HG02798 (cell line): ENCODE measurements at regions not wholly inside any gene's neighbourhood (a gene's known extent, or its start where the extent isn't known, plus 50 kb on each side); places are given as distances from the start of the nearest gene placed in this dataset.
A peak's percentile ranks its signal among the peaks of the same experiment; 100 is the strongest.

Source experiments
- ATAC-seq: cut with Tn5 transposase; IDR thresholded peaks from one replicate; pipeline ENCODE4 v1.9.1; 2021; ENCODE audit warnings: mild to moderate bottlenecking; ENCODE audit not compliant: unreplicated experiment, poor library complexity

DNA sequence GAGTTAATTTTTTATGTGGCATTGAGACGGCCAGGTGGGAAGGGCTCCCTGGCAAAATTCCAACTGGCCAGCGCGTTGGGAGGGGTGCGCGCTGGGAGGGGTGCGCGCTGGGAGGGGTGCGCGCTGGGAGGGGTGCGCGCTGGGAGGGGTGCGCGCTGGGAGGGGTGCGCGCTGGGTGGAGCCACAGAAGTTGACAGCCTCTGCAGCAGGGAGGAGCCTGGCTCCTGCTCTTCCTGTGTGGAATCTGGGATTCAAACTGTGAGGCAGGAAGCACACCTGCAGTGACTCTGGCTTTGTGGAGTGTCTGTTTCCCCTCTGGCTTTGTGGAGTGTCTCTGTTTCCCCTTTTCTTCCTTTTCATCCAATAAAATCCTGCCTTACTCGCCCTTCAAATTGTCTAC lies 147.9 kb upstream of the CBLN2 start:
- no peak for ATAC-seq

DNA sequence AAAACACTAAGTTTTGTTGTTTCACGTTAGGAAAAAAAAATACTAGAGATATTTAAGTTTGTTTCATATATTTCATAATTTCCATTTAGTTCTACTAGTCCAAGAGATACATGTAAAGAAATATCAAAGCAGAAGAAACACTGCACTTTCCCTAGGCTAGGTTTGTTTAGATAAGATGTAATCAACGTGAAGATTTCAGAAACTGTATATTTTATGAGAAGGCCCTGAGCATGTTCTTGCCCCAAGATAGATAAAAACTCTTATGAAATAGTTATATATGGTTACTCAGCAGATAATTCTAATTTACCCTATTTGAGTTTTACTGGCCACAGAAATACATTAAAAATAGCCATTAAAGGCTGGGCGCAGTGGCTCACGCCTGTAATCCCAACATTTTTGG lies 143.6 kb upstream of the CBLN2 start:
- no peak for ATAC-seq

DNA sequence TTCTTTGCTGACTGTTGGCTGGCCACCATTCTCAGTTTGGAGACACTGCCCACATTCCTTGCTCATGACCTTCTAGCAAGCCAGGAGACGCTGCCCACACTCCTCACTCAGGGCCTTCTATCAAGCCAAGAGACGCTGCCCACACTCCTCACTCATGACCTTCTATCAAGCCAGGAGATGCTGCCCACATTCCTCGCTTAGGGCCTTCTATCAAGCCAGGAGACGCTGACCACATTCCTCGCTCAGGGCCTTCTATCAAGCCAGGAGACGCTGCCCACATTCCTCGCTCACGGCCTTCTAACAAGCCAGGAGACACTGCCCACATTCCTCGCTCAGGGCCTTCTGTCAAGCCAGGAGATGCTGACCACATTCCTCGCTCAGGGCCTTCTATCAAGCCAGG lies 131.3 kb upstream of the CBLN2 start:
- ATAC-seq, result no peak

DNA sequence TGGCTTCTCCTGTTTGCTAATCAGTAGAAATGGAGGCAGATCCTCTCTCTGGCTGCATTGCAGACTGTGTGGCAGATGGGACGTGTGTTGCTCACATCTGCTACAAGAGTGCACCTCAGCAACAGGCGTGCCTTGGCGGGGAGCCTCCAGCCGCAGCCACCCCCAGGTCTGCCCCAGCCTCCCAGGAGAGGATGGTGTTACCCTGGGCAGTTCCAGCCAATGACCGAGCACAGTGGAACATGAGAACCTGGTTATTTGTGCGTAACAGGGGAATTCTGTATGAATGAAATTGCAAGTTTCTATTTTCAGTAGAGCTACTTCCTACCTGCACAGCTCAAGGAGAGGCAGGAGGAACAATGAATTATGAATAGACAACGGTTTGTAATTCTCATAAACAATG lies 130.6 kb upstream of the CBLN2 start:
- peak; percentile 93 for ATAC-seq

DNA sequence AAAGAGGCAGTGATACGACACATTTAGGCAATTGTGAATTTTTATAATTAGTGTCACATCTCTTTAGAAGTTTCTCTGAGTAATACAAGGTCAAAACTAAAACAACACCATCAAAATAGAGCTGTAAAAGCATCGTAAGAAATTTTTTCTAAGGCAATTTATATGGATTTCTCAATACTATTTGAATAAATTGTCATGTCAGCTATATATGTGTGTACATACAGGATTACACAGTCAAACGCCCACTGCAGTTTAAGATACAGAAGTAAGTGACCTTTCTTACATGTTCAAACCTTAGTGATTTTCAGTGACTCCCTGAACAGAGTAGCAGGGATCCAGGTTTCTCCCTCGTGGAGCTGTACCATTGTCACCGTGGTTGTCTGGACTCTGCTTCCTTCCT lies 129.1 kb upstream of the CBLN2 start:
- no peak for ATAC-seq

DNA sequence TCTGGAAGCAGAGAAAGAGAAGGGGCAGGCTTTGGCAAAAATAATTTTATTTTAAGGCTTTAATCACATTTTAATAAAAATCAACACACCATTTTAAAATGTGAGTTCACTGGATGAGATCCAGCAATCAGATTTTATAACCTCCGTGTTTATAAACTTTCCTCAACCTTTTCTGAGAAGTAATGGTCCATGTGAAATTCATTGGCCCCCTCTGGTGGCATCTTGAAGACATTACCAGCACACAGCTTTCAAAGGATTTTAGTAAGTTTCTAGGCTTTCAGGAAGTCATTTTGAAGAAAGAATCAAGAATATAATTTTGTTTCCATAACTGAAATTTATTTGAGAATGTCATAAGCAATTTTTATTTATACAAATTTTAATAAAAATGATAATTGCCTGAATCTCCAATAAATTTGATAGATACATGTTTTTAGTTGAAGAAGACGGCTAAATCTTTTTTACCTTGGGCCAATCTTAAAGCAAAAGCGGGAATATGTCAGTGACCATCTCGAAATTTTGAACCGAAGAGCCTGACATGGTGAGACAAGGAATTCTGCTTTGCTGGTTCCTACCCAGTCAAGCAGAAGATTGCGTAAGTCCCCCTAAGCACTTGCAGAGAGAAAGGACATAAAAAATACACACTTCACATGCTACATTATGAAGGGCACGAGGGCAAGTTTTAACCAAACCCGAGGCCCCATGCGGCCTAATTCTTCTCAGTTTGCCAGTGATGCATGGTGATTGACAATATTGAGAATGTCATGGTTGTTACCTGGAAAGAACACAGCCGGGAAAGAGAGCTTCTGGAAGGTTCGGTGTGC lies 128.4 kb upstream of the CBLN2 start:
- peak; percentile 41 for ATAC-seq

DNA sequence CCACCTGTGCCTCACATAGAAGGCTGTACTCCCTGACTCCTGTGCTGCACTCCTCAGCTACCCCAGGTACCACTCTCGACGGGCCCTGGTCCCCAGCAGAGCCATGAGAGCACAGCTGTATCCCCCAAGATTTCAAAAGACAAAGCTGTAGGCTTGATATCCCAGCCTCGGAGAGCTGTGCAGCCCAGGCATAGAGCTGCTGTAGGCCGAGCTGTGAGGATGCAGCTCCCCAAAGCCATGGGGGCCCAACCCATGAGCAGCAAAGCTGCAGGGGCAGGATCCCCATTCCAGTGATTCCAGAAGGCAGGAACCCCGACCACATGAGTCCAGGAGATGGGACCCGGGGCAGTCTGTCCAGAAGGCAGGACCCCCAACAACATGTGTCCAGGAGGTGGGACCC lies 123.8 kb upstream of the CBLN2 start:
- no peak for ATAC-seq

DNA sequence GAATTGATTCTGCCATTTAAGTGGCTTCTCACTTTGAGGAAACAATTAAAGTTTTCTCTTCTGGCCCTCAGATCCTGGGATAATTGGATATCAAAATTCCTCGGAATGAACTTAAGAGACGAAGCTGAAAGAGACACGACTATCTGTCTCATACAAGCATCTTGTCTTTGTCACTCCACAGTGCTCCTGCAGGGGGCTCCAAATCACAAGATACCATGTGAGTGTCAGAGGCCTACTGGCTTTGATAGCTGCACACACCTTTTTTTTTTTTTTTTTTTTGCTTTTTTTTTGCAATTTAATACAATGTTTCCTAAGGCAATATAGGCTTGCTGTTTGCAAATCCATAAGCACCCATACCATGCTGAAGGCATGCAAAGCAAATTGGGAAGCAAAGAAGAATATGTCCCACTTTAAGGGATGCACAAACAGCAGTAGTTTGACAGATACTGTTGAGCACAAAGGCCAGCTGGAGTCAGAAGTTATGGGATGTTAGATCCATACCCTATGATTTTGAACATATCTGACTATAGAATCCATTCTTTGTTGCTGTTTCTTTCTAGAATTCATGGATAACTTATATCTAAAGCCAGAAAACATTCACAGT lies 109.0 kb upstream of the CBLN2 start:
- peak; percentile 97 for ATAC-seq

DNA sequence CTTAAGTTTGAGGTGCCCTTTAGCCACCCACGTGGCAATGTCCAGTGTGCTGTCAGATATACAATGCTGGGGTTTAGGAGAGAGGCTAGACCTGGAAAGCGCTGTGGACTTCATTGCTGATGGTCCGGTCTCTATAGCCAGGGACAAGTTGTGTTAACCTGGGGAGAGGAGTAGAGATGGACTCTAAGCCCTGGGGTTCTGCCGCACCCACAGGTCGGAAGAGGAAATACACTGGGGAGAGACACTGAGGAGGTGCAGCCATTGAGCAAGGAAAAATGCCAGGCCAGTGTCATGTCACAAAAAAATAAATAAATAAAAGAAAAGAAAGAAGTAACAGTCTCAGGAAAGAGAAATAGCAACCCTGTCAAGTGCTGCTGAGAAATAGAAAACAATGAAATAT lies 106.9 kb upstream of the CBLN2 start:
- ATAC-seq, result no peak

DNA sequence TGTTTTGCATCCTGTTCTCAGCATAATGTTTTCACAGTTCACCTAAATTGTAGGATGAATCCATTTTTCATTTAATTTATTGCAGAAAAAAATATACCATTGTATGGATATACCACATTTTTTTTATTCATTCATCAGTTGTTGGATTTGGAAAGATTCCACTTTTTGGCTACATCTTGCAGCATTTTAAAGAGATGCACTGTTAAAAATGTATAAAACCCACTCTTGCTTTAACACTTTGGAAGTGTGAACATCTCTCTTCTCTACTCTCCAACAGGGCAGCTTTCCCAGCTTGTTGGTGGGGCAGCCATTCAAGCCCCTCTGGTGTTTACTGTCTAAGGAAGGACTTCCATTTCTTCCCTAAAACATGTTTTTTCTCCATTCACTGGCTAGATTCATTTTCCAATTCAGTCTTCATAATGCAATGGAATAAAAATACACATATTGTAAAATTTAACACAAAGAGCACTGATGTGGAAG lies 104.4 kb upstream of the CBLN2 start:
- ATAC-seq, result no peak

DNA sequence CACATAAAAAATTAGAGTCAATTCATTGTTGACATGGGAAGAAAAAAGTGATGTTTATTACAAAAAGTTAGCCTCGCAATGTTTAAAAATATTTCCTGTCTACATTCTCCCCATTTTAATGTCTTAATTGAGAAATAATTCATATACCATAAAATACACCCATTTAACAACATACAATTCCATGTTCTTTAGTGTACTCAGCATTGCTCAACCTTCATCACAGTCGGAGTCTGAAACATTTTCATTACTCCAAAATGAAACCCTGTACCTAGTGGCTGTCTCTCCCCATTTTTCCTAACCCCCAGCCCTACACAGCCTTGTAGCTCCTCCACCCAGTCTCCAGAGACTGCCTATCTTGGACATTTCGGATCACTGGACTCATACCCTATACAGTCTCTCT lies 103.9 kb upstream of the CBLN2 start:
- ATAC-seq, result no peak

DNA sequence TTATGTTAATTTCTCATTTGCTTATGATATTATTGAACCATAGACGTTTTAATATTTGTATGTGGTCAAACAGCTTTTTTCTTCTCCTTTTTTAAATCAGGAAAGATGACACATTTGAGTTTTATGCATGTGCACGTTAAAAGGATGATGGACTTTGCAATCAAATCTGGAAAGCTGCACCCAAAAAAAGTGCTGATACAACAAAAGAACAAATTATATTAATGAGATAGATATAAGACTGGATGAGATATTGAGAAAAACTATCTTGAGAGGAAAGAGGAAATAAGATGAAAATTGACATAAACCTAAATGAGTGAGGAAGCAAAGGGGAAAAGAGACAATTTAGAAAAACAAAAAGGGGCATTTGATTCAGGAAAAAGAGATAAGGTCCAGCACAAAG lies 96.4 kb upstream of the CBLN2 start:
- ATAC-seq, result no peak

DNA sequence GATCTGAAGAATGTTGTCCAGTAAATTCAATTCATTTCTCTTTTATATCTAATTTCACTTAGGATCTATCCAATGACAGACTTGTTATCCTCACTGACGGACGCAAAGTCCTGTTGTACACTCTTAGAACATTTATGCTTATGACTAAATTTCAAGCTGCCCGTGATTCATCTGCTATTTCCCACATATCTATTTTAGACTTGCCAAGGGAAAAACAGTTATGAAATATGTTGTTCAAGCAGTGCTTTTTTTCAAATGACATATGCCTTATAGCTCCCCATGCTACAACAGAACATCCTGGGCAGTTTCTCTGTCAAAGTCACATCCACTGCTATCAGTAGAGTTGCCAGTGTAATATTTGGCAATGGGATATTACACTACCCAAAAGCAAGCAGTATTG lies 94.2 kb upstream of the CBLN2 start:
- no peak for ATAC-seq

DNA sequence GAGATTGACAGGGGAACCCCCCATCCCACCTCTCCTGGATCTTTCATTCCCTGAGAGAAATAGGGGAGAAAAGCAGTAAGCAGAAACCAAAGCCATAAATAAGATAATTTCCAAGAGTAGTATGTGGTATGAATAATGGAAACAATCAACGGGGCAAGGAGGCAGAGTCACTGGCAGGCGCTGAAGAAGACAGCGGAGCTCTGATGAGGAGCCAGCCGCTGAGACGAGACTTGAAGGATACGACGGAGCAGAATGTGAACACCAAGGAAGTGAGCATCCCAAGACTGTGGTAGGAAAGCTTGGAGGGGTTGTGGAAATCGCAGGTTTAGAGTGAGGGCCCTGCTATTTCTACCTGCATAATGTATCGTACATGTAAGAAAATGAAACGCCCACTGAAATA lies 93.6 kb upstream of the CBLN2 start:
- no peak for ATAC-seq

DNA sequence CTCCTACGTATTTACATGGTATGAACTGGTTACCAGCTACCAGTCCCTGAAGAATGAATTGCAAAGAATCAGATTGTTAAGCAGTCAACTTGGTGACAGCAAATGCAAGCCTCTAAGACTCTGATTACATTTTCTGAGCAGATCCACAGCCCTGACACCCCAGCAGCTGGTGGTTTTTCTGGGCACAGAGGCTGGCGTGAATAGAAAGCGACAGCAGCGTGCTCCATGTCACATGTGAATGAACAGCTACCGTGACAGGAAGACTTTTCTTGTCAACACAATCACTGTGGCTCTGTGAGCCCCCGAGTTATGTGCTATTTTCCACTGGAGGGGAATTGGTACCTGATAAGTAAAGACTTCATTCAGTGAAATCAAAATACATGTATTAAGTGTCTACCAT lies 93.2 kb upstream of the CBLN2 start:
- ATAC-seq, result no peak

DNA sequence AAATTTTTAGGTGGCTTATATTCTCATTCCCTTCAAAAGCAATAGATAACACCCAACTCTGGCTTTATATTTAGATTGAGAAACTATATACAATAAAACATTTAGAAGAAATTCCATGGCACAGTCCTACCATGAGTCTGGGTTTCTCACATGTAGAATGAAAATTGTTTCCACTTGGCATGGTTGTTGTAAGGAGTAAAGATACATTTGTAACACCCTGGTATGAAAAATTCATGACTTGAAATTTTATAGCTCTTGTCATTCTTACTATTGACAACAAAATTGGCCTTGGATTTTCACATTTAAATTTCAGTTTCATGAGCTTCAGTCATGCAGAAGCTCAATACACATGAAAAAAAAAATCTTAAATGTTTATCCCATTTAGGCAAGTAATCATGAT lies 92.5 kb upstream of the CBLN2 start:
- ATAC-seq, result no peak

DNA sequence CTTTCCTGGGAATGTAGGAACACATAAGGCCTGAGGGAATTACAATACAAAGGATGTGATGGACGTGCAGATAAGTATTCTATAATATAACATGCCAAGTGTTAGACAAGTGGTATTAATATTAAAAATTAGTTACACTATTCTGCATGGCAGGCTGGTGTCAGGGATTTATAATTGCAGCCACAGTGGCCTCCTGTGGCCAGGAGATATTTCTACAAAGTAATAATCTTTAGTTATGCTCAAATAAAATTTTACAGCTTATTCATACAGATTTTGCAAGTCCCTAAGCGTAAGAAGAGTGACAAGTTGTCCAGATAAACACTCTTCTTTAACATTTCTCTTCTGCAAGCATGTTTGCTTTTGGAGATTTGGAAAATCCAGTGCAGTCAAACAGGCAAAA lies 90.4 kb upstream of the CBLN2 start:
- ATAC-seq, result no peak

DNA sequence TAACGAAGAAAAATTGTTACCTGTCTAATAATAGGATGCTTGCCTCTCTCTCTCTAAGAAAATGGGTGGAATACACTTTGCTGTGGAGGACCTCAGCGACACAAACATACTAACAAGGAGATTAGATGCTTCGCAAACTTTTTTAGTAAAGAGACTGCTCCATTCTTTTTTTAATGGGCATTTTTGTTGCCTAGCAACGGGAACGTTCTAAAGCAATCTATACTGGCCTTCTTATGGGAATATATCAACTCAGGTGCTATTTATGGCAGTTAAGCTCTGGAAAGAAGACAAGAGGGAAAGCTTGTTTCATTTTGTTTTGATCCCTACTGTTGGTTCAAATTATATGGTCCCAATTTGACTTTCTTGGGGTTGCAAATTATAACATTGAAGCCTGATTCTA lies 86.8 kb upstream of the CBLN2 start:
- ATAC-seq, result no peak

DNA sequence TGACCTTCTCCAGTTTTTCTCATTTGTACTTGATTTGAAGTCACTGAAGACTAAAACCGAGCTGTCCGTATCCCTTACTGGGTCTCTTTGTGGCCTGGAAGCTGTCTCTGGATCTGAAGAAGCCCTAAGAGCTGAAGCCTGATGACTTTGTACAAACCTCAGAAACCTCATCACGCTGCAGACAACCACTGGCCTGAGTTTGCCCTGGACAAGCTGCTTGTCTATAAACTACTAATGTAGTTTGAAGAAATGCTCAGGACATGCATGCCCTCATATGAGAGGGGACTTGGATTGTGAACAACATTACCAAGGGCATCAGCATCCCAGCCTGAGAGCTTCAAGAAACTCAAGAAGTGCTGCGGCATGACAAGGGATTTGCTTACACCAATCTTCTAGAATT lies 79.3 kb upstream of the CBLN2 start:
- no peak for ATAC-seq

DNA sequence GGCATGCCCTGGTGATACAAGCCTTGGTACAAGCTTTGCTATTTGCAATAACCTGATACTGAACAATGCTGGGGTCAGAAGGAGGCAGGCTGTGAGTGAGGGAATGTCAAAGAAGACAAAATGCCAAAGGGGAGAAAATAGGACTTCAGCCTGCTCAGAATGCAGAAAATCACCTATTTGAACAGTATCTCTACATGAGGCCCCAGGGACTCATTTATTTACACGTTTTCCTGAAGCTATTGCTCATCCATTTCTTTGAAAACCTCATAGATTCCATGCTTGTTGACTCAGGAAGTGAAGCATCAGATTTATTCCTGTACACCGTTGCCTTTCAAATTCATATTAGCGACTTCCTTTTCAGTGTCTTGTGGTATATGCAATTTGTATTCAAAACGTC lies 69.4 kb upstream of the CBLN2 start:
- ATAC-seq, result no peak

DNA sequence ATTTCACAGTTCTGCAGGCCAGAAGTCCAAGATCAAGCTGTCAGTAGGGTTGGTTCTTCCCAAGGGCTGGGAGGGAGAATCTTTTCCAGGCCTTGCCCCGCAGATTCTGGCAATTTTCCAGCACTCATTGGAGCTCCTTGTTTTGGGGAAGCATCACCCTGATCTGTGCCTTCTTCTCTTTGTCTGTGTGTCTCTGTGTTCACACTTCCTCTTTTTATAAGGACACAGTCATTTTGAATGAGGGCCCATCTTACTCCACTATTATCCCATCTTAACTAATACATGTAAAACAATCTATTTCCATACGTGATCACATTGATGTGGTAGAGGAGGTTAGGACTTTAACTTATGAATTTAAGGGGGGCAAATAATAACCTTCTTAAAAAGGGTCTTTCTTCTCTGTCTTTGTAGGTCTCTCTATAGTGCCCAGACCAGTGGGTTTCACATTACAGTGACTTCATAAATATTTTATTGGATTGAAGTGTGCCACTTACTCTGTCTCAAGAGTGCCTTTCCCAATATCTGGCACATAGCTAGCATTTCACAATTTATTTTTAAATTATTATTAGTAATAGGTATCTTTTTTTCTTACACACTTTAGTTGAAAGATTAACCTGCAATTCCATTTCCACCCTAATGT lies 68.9 kb upstream of the CBLN2 start:
- ATAC-seq, result no peak

DNA sequence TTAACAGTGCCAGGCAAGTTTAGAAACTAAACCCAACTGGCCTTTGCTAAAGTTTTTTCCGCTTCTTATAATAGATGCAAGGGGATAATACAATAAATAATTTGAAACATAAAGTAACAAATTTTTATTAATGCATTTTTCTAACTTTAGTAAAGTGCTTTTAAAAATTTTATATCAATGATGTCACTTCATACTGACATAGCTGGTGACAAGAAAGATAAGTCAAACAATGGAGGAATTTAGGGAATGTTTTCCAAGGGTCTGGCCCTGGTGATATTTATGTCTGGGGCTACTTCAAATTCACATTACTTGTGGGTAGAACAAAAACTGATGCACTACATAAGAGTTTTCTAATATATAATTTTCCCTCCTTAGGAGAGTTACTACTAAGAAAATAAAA lies 61.2 kb upstream of the CBLN2 start:
- no peak for ATAC-seq
